GM19397 (cell line): ENCODE measurements at regions not wholly inside any gene's neighbourhood (a gene's known extent, or its start where the extent isn't known, plus 50 kb on each side); places are given as distances from the start of the nearest gene placed in this dataset.

Experiments
- ATAC-seq: cut with Tn5 transposase; IDR thresholded peaks from one replicate; pipeline ENCODE4 v1.9.1; 2021; ENCODE audit warnings: mild to moderate bottlenecking, moderate library complexity; ENCODE audit not compliant: unreplicated experiment

GRCh38 chr20:50387996-50388332 is 122.2 kb upstream of the PTPN1 start:
- ATAC-seq, result no peak

GRCh38 chr20:50388733-50389437 is 121.3 kb upstream of the PTPN1 start:
- ATAC-seq, result no peak

GRCh38 chr20:50389438-50389807 is 120.8 kb upstream of the PTPN1 start:
- ATAC-seq, result no peak

- no peak for ATAC-seq
Observed at GRCh38 chr20:50389808-50390684, 120.1 kb upstream of the PTPN1 start.

- ATAC-seq, result no peak
Observed at GRCh38 chr20:50390685-50391443, 119.3 kb upstream of the PTPN1 start.

GRCh38 chr20:50391444-50392137 is 118.6 kb upstream of the PTPN1 start:
- ATAC-seq, result no peak

- no peak for ATAC-seq
Observed at GRCh38 chr20:50392138-50392866, 117.9 kb upstream of the PTPN1 start.

- ATAC-seq, result no peak
Observed at GRCh38 chr20:50393242-50393641, 116.9 kb upstream of the PTPN1 start.

- no peak for ATAC-seq
Observed at GRCh38 chr20:50393990-50394561, 116.1 kb upstream of the PTPN1 start.

GRCh38 chr20:50394569-50394968 is 115.6 kb upstream of the PTPN1 start:
- no peak for ATAC-seq

GRCh38 chr20:50395251-50395729 is 114.9 kb upstream of the PTPN1 start:
- ATAC-seq, result no peak

GRCh38 chr20:50395914-50396488 is 114.2 kb upstream of the PTPN1 start:
- ATAC-seq, result no peak

GRCh38 chr20:50396623-50397022 is 113.6 kb upstream of the PTPN1 start:
- ATAC-seq, result no peak

GRCh38 chr20:50397058-50397457 is 113.1 kb upstream of the PTPN1 start:
- ATAC-seq, result no peak

GRCh38 chr20:50398064-50398463 is 112.1 kb upstream of the PTPN1 start:
- ATAC-seq, result no peak

GRCh38 chr20:50398471-50398820 is 111.7 kb upstream of the PTPN1 start:
- no peak for ATAC-seq

- ATAC-seq, result no peak
Observed at GRCh38 chr20:50398821-50399554, 111.2 kb upstream of the PTPN1 start.

- no peak for ATAC-seq
Observed at GRCh38 chr20:50399555-50399916, 110.6 kb upstream of the PTPN1 start.
